Liver (tissue), 8 donors: ENCODE measurements at regions not wholly inside any gene's neighbourhood (a gene's known extent, or its start where the extent isn't known, plus 50 kb on each side); places are given as distances from the start of the nearest gene placed in this dataset.

Experiments
- DNase-seq: peaks from one replicate; pipeline ENCODE4 v3.0.0-alpha.2; 2017; ENCODE audit warnings: low spot score
- H3K27ac ChIP-seq, 2 donors: one replicate each; pipeline ENCODE4 v1.7.0; 2013; ENCODE audit warnings: inconsistent platforms in 2 of 2, low read length in 2 of 2, control low read depth in 1 of 2, low read depth in 1 of 2, mild to moderate bottlenecking in 1 of 2
- H3K27me3 ChIP-seq, 4 donors: one replicate each; pipeline versions ENCODE4 v1.6.1 to v1.7.0; 2013; ENCODE audit warnings: low read length in 3 of 4, inconsistent platforms in 1 of 4, mild to moderate bottlenecking in 1 of 4, moderate library complexity in 1 of 4; ENCODE audit not compliant: control insufficient read depth in 4 of 4, insufficient read depth in 4 of 4
- H3K36me3 ChIP-seq, 4 donors: one replicate each; pipeline versions ENCODE4 v1.6.1 to v1.7.0; 2013; ENCODE audit warnings: low read length in 3 of 4, mild to moderate bottlenecking in 3 of 4, low read depth in 1 of 4, moderate library complexity in 1 of 4; ENCODE audit not compliant: control insufficient read depth in 4 of 4, insufficient read depth in 3 of 4
- H3K4me1 ChIP-seq, 4 donors: one replicate each; pipeline versions ENCODE4 v1.6.1 to v1.7.0; 2013; ENCODE audit warnings: low read length in 3 of 4, mild to moderate bottlenecking in 3 of 4, moderate library complexity in 1 of 4; ENCODE audit not compliant: control insufficient read depth in 4 of 4, insufficient read depth in 4 of 4
- H3K4me3 ChIP-seq, 3 donors: one replicate each; pipeline versions ENCODE4 v1.6.1 to v1.7.0; 2013; ENCODE audit warnings: low read length in 3 of 3, control low read depth in 1 of 3, low read depth in 1 of 3, mild to moderate bottlenecking in 1 of 3
- H3K9ac ChIP-seq, 2 donors: one replicate each; pipeline ENCODE4 v1.7.0; 2013; ENCODE audit warnings: low read length in 2 of 2, mild to moderate bottlenecking in 2 of 2, moderate library complexity in 2 of 2, control low read depth in 1 of 2, low read depth in 1 of 2
- H3K9me3 ChIP-seq, 4 donors: one replicate each; pipeline versions ENCODE4 v1.6.1 to v1.7.0; 2013; ENCODE audit warnings: low read length in 3 of 4; ENCODE audit not compliant: control insufficient read depth in 4 of 4
- ATF3 ChIP-seq: IDR thresholded peaks from 2 replicates; pipeline ENCODE4 v1.6.1; 2016; ENCODE audit warnings: antibody characterized with exemption
- EGR1 ChIP-seq, 2 donors: IDR thresholded peaks; 2 replicates each; pipeline ENCODE4 v1.6.1; 2016 to 2018; ENCODE audit warnings: antibody characterized with exemption in 2 of 2, low read depth in 2 of 2
- FOXA1 ChIP-seq: IDR thresholded peaks from 2 replicates; pipeline ENCODE4 v1.6.1; 2016; ENCODE audit warnings: antibody characterized with exemption
- FOXA2 ChIP-seq: IDR thresholded peaks from 2 replicates; pipeline ENCODE4 v1.6.1; 2016; ENCODE audit warnings: antibody characterized with exemption
- GABPA ChIP-seq, 2 donors: IDR thresholded peaks in 1 of 2; conservative IDR thresholded peaks in 1 of 2; 2 replicates each; pipeline ENCODE4 v1.6.1; 2016; ENCODE audit warnings: antibody characterized with exemption in 2 of 2, mild to moderate bottlenecking in 1 of 2, moderate library complexity in 1 of 2
- HNF4A ChIP-seq, 2 donors: conservative IDR thresholded peaks; 2 replicates each; pipeline ENCODE4 v1.6.1; 2016; ENCODE audit warnings: antibody characterized with exemption in 2 of 2, mild to moderate bottlenecking in 2 of 2
- HNF4G ChIP-seq: IDR thresholded peaks from 2 replicates; pipeline ENCODE4 v1.6.1; 2016; ENCODE audit warnings: antibody characterized with exemption
- JUND ChIP-seq, 2 donors: IDR thresholded peaks; 2 replicates each; pipeline ENCODE4 v1.6.1; 2016; ENCODE audit warnings: antibody characterized with exemption in 2 of 2
- MAX ChIP-seq: IDR thresholded peaks from 2 replicates; pipeline ENCODE4 v1.6.1; 2016; ENCODE audit warnings: antibody characterized with exemption
- REST ChIP-seq: IDR thresholded peaks from 2 replicates; pipeline ENCODE4 v1.6.1; 2016; ENCODE audit warnings: antibody characterized with exemption, mild to moderate bottlenecking
- RXRA ChIP-seq, 2 donors: IDR thresholded peaks; 2 replicates each; pipeline ENCODE4 v1.6.1; 2017 to 2018; ENCODE audit warnings: antibody characterized with exemption in 2 of 2, mild to moderate bottlenecking in 1 of 2
- SP1 ChIP-seq: IDR thresholded peaks from 2 replicates; pipeline ENCODE4 v1.6.1; 2018; ENCODE audit warnings: antibody characterized with exemption, mild to moderate bottlenecking
- WGBS: extraction: QIAGEN DNeasy Blood & Tissue Kit; methylation state at CpG from one replicate; pipeline ENCODE4 v1.1.7; 2013; 5-methylcytosine and 5-hydroxymethylcytosine counted together
- TF ChIP-seq, protein P1 (sequence below): IDR thresholded peaks from 2 replicates; pipeline ENCODE4 v1.6.1; 2016; ENCODE audit warnings: antibody characterized with exemption
- TF ChIP-seq, protein P2 (sequence below): fragments of 150-350 bp; IDR thresholded peaks from 2 replicates; pipeline ENCODE4 v1.5.1; 2017; ENCODE audit warnings: improper control_type of control experiment, low read depth, low read length; ENCODE audit not compliant: missing input control
- donor health status: healthy.
- donor health status: healthy.
- donor health status: healthy.
- donor health status: healthy.
- donor health status: healthy.

DNA sequence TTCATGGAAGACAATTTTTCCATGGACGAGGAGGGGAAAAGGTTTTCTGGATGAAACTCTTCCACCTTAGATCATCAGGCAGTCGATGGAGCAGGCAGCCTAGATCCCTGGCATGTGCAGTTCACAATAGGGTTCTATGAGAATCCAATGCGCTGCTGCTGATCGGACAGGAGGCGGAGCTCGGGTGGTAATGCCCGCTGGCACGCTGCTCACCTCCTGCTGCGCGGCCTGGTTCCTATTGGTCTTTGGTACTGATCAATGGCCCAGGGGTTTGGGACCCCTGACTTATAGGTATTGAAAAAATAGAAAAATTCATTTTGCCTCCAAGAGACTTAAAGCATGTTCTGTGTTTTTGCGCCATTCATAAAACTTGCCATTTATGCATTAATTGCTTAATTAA is 793.9 kb upstream of the NR2F2 start:
- Histone ChIP-seq H3K4me3 (no peak overlapping the region), H3K9me3 (no peaks in the 10 kb centered on the region), H3K9ac (no peak overlapping the region), H3K27me3 (peaks cover 0 to 3% (median 0%) of the 10 kb centered on the region in 4 donors), H3K27ac (no peak overlapping the region), H3K36me3 (no peaks in the 10 kb centered on the region), H3K4me1 (no peaks in the 10 kb centered on the region)
- TF ChIP-seq, protein P1, sequence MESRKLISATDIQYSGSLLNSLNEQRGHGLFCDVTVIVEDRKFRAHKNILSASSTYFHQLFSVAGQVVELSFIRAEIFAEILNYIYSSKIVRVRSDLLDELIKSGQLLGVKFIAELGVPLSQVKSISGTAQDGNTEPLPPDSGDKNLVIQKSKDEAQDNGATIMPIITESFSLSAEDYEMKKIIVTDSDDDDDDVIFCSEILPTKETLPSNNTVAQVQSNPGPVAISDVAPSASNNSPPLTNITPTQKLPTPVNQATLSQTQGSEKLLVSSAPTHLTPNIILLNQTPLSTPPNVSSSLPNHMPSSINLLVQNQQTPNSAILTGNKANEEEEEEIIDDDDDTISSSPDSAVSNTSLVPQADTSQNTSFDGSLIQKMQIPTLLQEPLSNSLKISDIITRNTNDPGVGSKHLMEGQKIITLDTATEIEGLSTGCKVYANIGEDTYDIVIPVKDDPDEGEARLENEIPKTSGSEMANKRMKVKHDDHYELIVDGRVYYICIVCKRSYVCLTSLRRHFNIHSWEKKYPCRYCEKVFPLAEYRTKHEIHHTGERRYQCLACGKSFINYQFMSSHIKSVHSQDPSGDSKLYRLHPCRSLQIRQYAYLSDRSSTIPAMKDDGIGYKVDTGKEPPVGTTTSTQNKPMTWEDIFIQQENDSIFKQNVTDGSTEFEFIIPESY: no peak
- TF ChIP-seq EGR1 (IDR thresholded peaks at IDR 0.05; ENCODE audit: low read depth in 2 of 2) (no peak), FOXA2 (no peak), REST (no peak), HNF4G (no peak), SP1 (no peak), RXRA (IDR thresholded peaks at IDR 0.05) (no peak), MAX (no peak), GABPA (IDR thresholded peaks at IDR 0.05 in 1 of 2, conservative IDR thresholded peaks at IDR 0.05 in 1 of 2) (no peak), FOXA1 (no peak), HNF4A (conservative IDR thresholded peaks at IDR 0.05) (no peak)
- TF ChIP-seq, protein P2, sequence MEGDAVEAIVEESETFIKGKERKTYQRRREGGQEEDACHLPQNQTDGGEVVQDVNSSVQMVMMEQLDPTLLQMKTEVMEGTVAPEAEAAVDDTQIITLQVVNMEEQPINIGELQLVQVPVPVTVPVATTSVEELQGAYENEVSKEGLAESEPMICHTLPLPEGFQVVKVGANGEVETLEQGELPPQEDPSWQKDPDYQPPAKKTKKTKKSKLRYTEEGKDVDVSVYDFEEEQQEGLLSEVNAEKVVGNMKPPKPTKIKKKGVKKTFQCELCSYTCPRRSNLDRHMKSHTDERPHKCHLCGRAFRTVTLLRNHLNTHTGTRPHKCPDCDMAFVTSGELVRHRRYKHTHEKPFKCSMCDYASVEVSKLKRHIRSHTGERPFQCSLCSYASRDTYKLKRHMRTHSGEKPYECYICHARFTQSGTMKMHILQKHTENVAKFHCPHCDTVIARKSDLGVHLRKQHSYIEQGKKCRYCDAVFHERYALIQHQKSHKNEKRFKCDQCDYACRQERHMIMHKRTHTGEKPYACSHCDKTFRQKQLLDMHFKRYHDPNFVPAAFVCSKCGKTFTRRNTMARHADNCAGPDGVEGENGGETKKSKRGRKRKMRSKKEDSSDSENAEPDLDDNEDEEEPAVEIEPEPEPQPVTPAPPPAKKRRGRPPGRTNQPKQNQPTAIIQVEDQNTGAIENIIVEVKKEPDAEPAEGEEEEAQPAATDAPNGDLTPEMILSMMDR: no peak
- WGBS: 96% methylated on average over 11 of the region's 11 CpGs
- DNase-seq: no peak

GRCh38 chr15:95538693-95539092 is 791.8 kb upstream of the NR2F2 start:
- DNase-seq: no peak
- Histone ChIP-seq H3K9me3 (no peaks in the 10 kb centered on the region), H3K36me3 (no peaks in the 10 kb centered on the region), H3K27me3 (peaks cover 0 to 3% (median 0%) of the 10 kb centered on the region in 4 donors), H3K27ac (no peak overlapping the region), H3K4me3 (no peak overlapping the region), H3K9ac (no peak overlapping the region), H3K4me1 (no peaks in the 10 kb centered on the region)
- WGBS: 83% methylated on average over 5 of the region's 5 CpGs
- TF ChIP-seq, protein P2: no peak
- TF ChIP-seq SP1 (no peak), EGR1 (IDR thresholded peaks at IDR 0.05; ENCODE audit: low read depth in 2 of 2) (no peak), MAX (no peak), FOXA1 (no peak), FOXA2 (no peak), ATF3 (no peak), JUND (IDR thresholded peaks at IDR 0.05) (no peak), GABPA (IDR thresholded peaks at IDR 0.05 in 1 of 2, conservative IDR thresholded peaks at IDR 0.05 in 1 of 2) (no peak)
- TF ChIP-seq, protein P1: no peak
